ENCODE measurements at regions not wholly inside any gene's neighbourhood (a gene's known extent, or its start where the extent isn't known, plus 50 kb on each side); places are given as distances from the start of the nearest gene placed in this dataset.

GRCh38 chr6:95071464-95071863, 505.9 kb upstream of the MANEA start:
- DNase-seq: no peak
- CTCF ChIA-PET: no interaction called here
- intact Hi-C loops (cut with micrococcal nuclease; ENCODE audit: unreplicated experiment): no loop called here
- no TSS peak for BruUV-seq (replicated peaks)
- H3K27ac Mint-ChIP-seq (ENCODE audit: unreplicated experiment): no peak overlapping the region
- TF ChIP-seq CTCF (IDR thresholded peaks at IDR 0.05; ENCODE audit: unreplicated experiment): no peak
- no peaks in the 10 kb centered on the region for H3K27me3 Mint-ChIP-seq (ENCODE audit: unreplicated experiment)
- no peaks in the 10 kb centered on the region for H3K4me1 Mint-ChIP-seq (ENCODE audit: low read depth, unreplicated experiment)
- no peak overlapping the region for H3K4me3 Mint-ChIP-seq (ENCODE audit: low read depth, unreplicated experiment)
- no peaks in the 10 kb centered on the region for H3K36me3 Mint-ChIP-seq (ENCODE audit: insufficient read depth, unreplicated experiment)
- peaks cover 3% of the 10 kb centered on the region for H3K9me3 Mint-ChIP-seq (ENCODE audit: low read depth, unreplicated experiment)

GRCh38 chr6:95078457-95078856, 498.9 kb upstream of the MANEA start:
- TF ChIP-seq CTCF (IDR thresholded peaks at IDR 0.05; ENCODE audit: unreplicated experiment): no peak
- Mint-ChIP-seq H3K36me3 (ENCODE audit: insufficient read depth, unreplicated experiment) (no peaks in the 10 kb centered on the region), H3K9me3 (ENCODE audit: low read depth, unreplicated experiment) (no peaks in the 10 kb centered on the region), H3K4me3 (ENCODE audit: low read depth, unreplicated experiment) (no peak overlapping the region), H3K27me3 (ENCODE audit: unreplicated experiment) (no peaks in the 10 kb centered on the region), H3K4me1 (ENCODE audit: low read depth, unreplicated experiment) (no peaks in the 10 kb centered on the region), H3K27ac (ENCODE audit: unreplicated experiment) (no peak overlapping the region)
- BruUV-seq (replicated peaks): no TSS peak
- intact Hi-C loops (cut with micrococcal nuclease; ENCODE audit: unreplicated experiment): no loop called here
- CTCF ChIA-PET: no interaction called here
- no peak for DNase-seq

- no peak overlapping the region for H3K4me3 Mint-ChIP-seq (ENCODE audit: low read depth, unreplicated experiment)
- no peak for TF ChIP-seq CTCF (IDR thresholded peaks at IDR 0.05; ENCODE audit: unreplicated experiment)
- H3K27ac Mint-ChIP-seq (ENCODE audit: unreplicated experiment): no peak overlapping the region
- no peaks in the 10 kb centered on the region for H3K9me3 Mint-ChIP-seq (ENCODE audit: low read depth, unreplicated experiment)
- H3K27me3 Mint-ChIP-seq (ENCODE audit: unreplicated experiment): no peaks in the 10 kb centered on the region
- no TSS peak for BruUV-seq (replicated peaks)
- no peaks in the 10 kb centered on the region for H3K4me1 Mint-ChIP-seq (ENCODE audit: low read depth, unreplicated experiment)
- no peaks in the 10 kb centered on the region for H3K36me3 Mint-ChIP-seq (ENCODE audit: insufficient read depth, unreplicated experiment)
- DNase-seq: no peak
- intact Hi-C loops (cut with micrococcal nuclease; ENCODE audit: unreplicated experiment): no loop called here
- CTCF ChIA-PET: no interaction called here
These were observed 496.1 kb upstream of the MANEA start for GRCh38 chr6:95081231-95081630.

- H3K27me3 Mint-ChIP-seq (ENCODE audit: unreplicated experiment): no peaks in the 10 kb centered on the region
These were observed 495.4 kb upstream of the MANEA start for GRCh38 chr6:95081949-95082348.

More at GRCh38 chr6:95081949-95082348, 495.4 kb upstream of the MANEA start:
- Mint-ChIP-seq H3K27ac (ENCODE audit: unreplicated experiment) (no peak overlapping the region), H3K9me3 (ENCODE audit: low read depth, unreplicated experiment) (no peaks in the 10 kb centered on the region), H3K4me1 (ENCODE audit: low read depth, unreplicated experiment) (no peaks in the 10 kb centered on the region), H3K4me3 (ENCODE audit: low read depth, unreplicated experiment) (no peak overlapping the region), H3K36me3 (ENCODE audit: insufficient read depth, unreplicated experiment) (no peaks in the 10 kb centered on the region)
- no peak for TF ChIP-seq CTCF (IDR thresholded peaks at IDR 0.05; ENCODE audit: unreplicated experiment)
- intact Hi-C loops (cut with micrococcal nuclease; ENCODE audit: unreplicated experiment): no loop called here
- BruUV-seq (replicated peaks): no TSS peak
- DNase-seq: no peak
- CTCF ChIA-PET: no interaction called here

Data from Calu3 (cell line).